HEK293 (cell line): ENCODE measurements at regions not wholly inside any gene's neighbourhood (a gene's known extent, or its start where the extent isn't known, plus 50 kb on each side); places are given as distances from the start of the nearest gene placed in this dataset.

Experiments
- CTCF ChIA-PET: fragments of 350-600 bp; formaldehyde crosslinking; extraction: SDS; loops from one replicate; lab custom pipeline; 2021; ENCODE audit warnings: antibody characterized with exemption; lab: Yijun Ruan, JAX
- POLR2A ChIA-PET: fragments of 300-600 bp; formaldehyde crosslinking; extraction: SDS; loops from one replicate; lab custom pipeline; 2020; ENCODE audit warnings: antibody characterized with exemption, inconsistent platforms; lab: Yijun Ruan, JAX
- H3K27ac ChIP-seq: fragments of 200-500 bp; sonication (Bioruptor generic); 2 replicates; pipeline ENCODE4 v1.5.1; 2014; ENCODE audit warnings: low read depth, low read length, control low read depth, inconsistent platforms; ENCODE audit errors: extremely low read depth
- H3K36me3 ChIP-seq, 2 experiments: fragments of 200-500 bp in 1 of 2; sonication (Bioruptor generic) in 1 of 2; 1 replicate in 1 of 2; 2 replicates in 1 of 2; pipeline ENCODE4 v1.5.1; 2014 to 2017; ENCODE audit warnings: inconsistent platforms in 2 of 2, low read length in 2 of 2; ENCODE audit not compliant: control insufficient read depth in 2 of 2, insufficient read depth in 1 of 2
- H3K4me1 ChIP-seq: fragments of 200-500 bp; sonication (Bioruptor generic); 2 replicates; pipeline ENCODE4 v1.5.1; 2014; ENCODE audit warnings: mild to moderate bottlenecking, low read length, inconsistent platforms; ENCODE audit not compliant: control insufficient read depth, insufficient read depth
- H3K4me3 ChIP-seq: 2 replicates; pipeline ENCODE4 v1.5.1; 2011; ENCODE audit warnings: low read depth, mild to moderate bottlenecking, control low read depth, low read length, moderate library complexity
- H3K9me3 ChIP-seq: fragments of 200-500 bp; sonication (Bioruptor generic); 2 replicates; pipeline ENCODE4 v1.5.1; 2014; ENCODE audit warnings: low read depth, low read length, inconsistent platforms; ENCODE audit not compliant: control insufficient read depth, insufficient read depth
- FEZF1 ChIP-seq: fragments of 450-650 bp; formaldehyde crosslinking; IDR thresholded peaks from 2 replicates; pipeline ENCODE4 v1.5.1; 2016; ENCODE audit warnings: missing biosample characterization, missing genetic modification characterization
- GLIS2 ChIP-seq: fragments of 450-650 bp; formaldehyde crosslinking; IDR thresholded peaks from 2 replicates; pipeline ENCODE4 v1.5.1; 2016; ENCODE audit warnings: missing biosample characterization, missing genetic modification characterization
- HOXD13 ChIP-seq: sonication (generic); formaldehyde crosslinking; IDR thresholded peaks from 2 replicates; pipeline ENCODE4 v1.8.0; 2022; ENCODE audit warnings: missing genetic modification reagents, borderline replicate concordance
- MEIS1 ChIP-seq: sonication (generic); formaldehyde crosslinking; IDR thresholded peaks from 2 replicates; pipeline ENCODE4 v1.8.1; 2022; ENCODE audit warnings: missing genetic modification reagents, mild to moderate bottlenecking, borderline replicate concordance
- SALL2 ChIP-seq: fragments of 450-650 bp; formaldehyde crosslinking; IDR thresholded peaks from 2 replicates; pipeline ENCODE4 v1.5.0; 2017; ENCODE audit warnings: missing biosample characterization, mild to moderate bottlenecking, missing genetic modification characterization, borderline replicate concordance
- SCRT2 ChIP-seq: fragments of 450-650 bp; formaldehyde crosslinking; IDR thresholded peaks from 2 replicates; pipeline ENCODE4 v1.5.1; 2016; ENCODE audit warnings: missing biosample characterization, missing genetic modification characterization
- SP7 ChIP-seq: fragments of 450-650 bp; formaldehyde crosslinking; IDR thresholded peaks from 2 replicates; pipeline ENCODE4 v1.5.1; 2016; ENCODE audit warnings: missing biosample characterization, missing genetic modification characterization
- WT1 ChIP-seq: fragments of 450-650 bp; formaldehyde crosslinking; IDR thresholded peaks from 2 replicates; pipeline ENCODE4 v1.5.1; 2016; ENCODE audit warnings: missing biosample characterization, missing genetic modification characterization
- YY1 ChIP-seq: fragments of 450-650 bp; formaldehyde crosslinking; IDR thresholded peaks from 2 replicates; pipeline ENCODE4 v1.5.1; 2018; ENCODE audit warnings: missing biosample characterization, missing genetic modification characterization
- ZBTB7A ChIP-seq: fragments of 450-650 bp; formaldehyde crosslinking; IDR thresholded peaks from 2 replicates; pipeline ENCODE4 v1.5.1; 2016; ENCODE audit warnings: low read depth, missing biosample characterization, missing genetic modification characterization
- ZNF10 ChIP-seq: fragments of 450-650 bp; formaldehyde crosslinking; IDR thresholded peaks from 2 replicates; pipeline ENCODE4 v1.5.1; 2017; ENCODE audit warnings: missing biosample characterization, missing genetic modification characterization
- ZNF146 ChIP-seq: fragments of 450-650 bp; formaldehyde crosslinking; IDR thresholded peaks from 2 replicates; pipeline ENCODE4 v1.5.1; 2016; ENCODE audit warnings: missing biosample characterization, missing genetic modification characterization
- ZNF19 ChIP-seq: fragments of 450-650 bp; formaldehyde crosslinking; IDR thresholded peaks from 2 replicates; pipeline ENCODE4; 2016; ENCODE audit warnings: missing biosample characterization, missing genetic modification characterization, low read depth
- ZNF239 ChIP-seq: fragments of 450-650 bp; formaldehyde crosslinking; IDR thresholded peaks from 2 replicates; pipeline ENCODE4 v1.5.1; 2016; ENCODE audit warnings: missing biosample characterization, missing genetic modification characterization
- ZNF26 ChIP-seq: fragments of 450-650 bp; formaldehyde crosslinking; IDR thresholded peaks from 2 replicates; pipeline ENCODE4 v1.5.1; 2016; ENCODE audit warnings: missing biosample characterization, missing genetic modification characterization
- ZNF292 ChIP-seq: fragments of 450-650 bp; formaldehyde crosslinking; IDR thresholded peaks from 2 replicates; pipeline ENCODE4 v1.5.1; 2016; ENCODE audit warnings: low read depth, missing biosample characterization, missing genetic modification characterization, borderline replicate concordance
- ZNF302 ChIP-seq: fragments of 450-650 bp; formaldehyde crosslinking; IDR thresholded peaks from 2 replicates; pipeline ENCODE4 v1.5.1; 2016; ENCODE audit warnings: missing biosample characterization, missing genetic modification characterization, low read depth
- ZNF335 ChIP-seq: fragments of 450-650 bp; formaldehyde crosslinking; conservative IDR thresholded peaks from 2 replicates; pipeline ENCODE4 v1.5.1; 2016; ENCODE audit warnings: missing biosample characterization, missing genetic modification characterization
- ZNF560 ChIP-seq: fragments of 450-650 bp; formaldehyde crosslinking; IDR thresholded peaks from 2 replicates; pipeline ENCODE4 v1.5.1; 2017; ENCODE audit warnings: missing biosample characterization, missing genetic modification characterization, borderline replicate concordance
- ZNF571 ChIP-seq: fragments of 450-650 bp; formaldehyde crosslinking; IDR thresholded peaks from 2 replicates; pipeline ENCODE4 v1.5.0; 2017; ENCODE audit warnings: missing biosample characterization, missing genetic modification characterization
- ZNF580 ChIP-seq: fragments of 450-650 bp; formaldehyde crosslinking; IDR thresholded peaks from 2 replicates; pipeline ENCODE4 v1.5.1; 2016; ENCODE audit warnings: missing biosample characterization, missing genetic modification characterization
- ZNF777 ChIP-seq: fragments of 450-650 bp; formaldehyde crosslinking; IDR thresholded peaks from 2 replicates; pipeline ENCODE4 v1.5.1; 2017; ENCODE audit warnings: missing biosample characterization, missing genetic modification characterization, borderline replicate concordance
- ZNF792 ChIP-seq: fragments of 450-650 bp; formaldehyde crosslinking; IDR thresholded peaks from 2 replicates; pipeline ENCODE4 v1.5.1; 2016; ENCODE audit warnings: missing biosample characterization, missing genetic modification characterization
- ZSCAN23 ChIP-seq: fragments of 450-650 bp; formaldehyde crosslinking; IDR thresholded peaks from 2 replicates; pipeline ENCODE4 v1.5.1; 2016; ENCODE audit warnings: missing biosample characterization, missing genetic modification characterization
- TF ChIP-seq, protein P1 (sequence below): fragments of 450-650 bp; formaldehyde crosslinking; IDR thresholded peaks from 2 replicates; pipeline ENCODE4 v1.5.1; 2016; ENCODE audit warnings: missing biosample characterization, missing genetic modification characterization
- TF ChIP-seq, protein P2 (sequence below): fragments of 450-650 bp; formaldehyde crosslinking; IDR thresholded peaks from 2 replicates; pipeline ENCODE4 v1.5.1; 2016; ENCODE audit warnings: missing biosample characterization, missing genetic modification characterization
- TF ChIP-seq, protein P3 (sequence below): fragments of 450-650 bp; formaldehyde crosslinking; IDR thresholded peaks from 2 replicates; pipeline ENCODE4 v1.5.1; 2016; ENCODE audit warnings: missing biosample characterization, missing genetic modification characterization

- Histone ChIP-seq H3K36me3 (no peaks in the 10 kb centered on the region), H3K9me3 (no peaks in the 10 kb centered on the region), H3K4me1 (no peaks in the 10 kb centered on the region; the same call in 1 of the 2 replicates)
- TF ChIP-seq, protein P1, sequence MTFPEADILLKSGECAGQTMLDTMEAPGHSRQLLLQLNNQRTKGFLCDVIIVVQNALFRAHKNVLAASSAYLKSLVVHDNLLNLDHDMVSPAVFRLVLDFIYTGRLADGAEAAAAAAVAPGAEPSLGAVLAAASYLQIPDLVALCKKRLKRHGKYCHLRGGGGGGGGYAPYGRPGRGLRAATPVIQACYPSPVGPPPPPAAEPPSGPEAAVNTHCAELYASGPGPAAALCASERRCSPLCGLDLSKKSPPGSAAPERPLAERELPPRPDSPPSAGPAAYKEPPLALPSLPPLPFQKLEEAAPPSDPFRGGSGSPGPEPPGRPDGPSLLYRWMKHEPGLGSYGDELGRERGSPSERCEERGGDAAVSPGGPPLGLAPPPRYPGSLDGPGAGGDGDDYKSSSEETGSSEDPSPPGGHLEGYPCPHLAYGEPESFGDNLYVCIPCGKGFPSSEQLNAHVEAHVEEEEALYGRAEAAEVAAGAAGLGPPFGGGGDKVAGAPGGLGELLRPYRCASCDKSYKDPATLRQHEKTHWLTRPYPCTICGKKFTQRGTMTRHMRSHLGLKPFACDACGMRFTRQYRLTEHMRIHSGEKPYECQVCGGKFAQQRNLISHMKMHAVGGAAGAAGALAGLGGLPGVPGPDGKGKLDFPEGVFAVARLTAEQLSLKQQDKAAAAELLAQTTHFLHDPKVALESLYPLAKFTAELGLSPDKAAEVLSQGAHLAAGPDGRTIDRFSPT (tag by site-specific recombination): no peak
- TF ChIP-seq, protein P2, sequence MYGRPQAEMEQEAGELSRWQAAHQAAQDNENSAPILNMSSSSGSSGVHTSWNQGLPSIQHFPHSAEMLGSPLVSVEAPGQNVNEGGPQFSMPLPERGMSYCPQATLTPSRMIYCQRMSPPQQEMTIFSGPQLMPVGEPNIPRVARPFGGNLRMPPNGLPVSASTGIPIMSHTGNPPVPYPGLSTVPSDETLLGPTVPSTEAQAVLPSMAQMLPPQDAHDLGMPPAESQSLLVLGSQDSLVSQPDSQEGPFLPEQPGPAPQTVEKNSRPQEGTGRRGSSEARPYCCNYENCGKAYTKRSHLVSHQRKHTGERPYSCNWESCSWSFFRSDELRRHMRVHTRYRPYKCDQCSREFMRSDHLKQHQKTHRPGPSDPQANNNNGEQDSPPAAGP (tag by site-specific recombination): no peak
- TF ChIP-seq FEZF1 (tag by site-specific recombination): no peak
- TF ChIP-seq SP7 (tag by site-specific recombination): no peak
- no peak for TF ChIP-seq ZSCAN23 (tag by site-specific recombination)
- no peak for TF ChIP-seq ZNF19 (tag by site-specific recombination)
- TF ChIP-seq ZNF792 (tag by site-specific recombination): no peak
- no peak for TF ChIP-seq ZNF302 (tag by site-specific recombination)
- TF ChIP-seq ZNF777: no peak
- no peak for TF ChIP-seq ZNF292 (tag by site-specific recombination)
- no peak for TF ChIP-seq ZNF146
- no peak for TF ChIP-seq MEIS1
- TF ChIP-seq ZNF335 (tag by site-specific recombination): no peak
- TF ChIP-seq YY1: no peak
- TF ChIP-seq ZNF580 (tag by site-specific recombination): no peak
- TF ChIP-seq, all 188 proteins: peak for 0
- Histone ChIP-seq H3K4me3 (no peak overlapping the region), H3K27ac (no peak overlapping the region)
- ChIA-PET CTCF (interaction anchor here (1.2 kb wide), 1 partner anchor 10 kb away, joined by 3 read pairs; no protein-coding TSS in a partner anchor), POLR2A (no interaction called here)
These were observed 316.7 kb upstream of the TBL1XR1 start for GRCh38 chr3:177513815-177514610.

- no peak overlapping the region for H3K4me3 ChIP-seq
- H3K27ac ChIP-seq: no peak overlapping the region
- H3K4me1 ChIP-seq: no peaks in the 10 kb centered on the region; the same call in 1 of the 2 replicates
- H3K36me3 ChIP-seq: no peaks in the 10 kb centered on the region
- no peaks in the 10 kb centered on the region for H3K9me3 ChIP-seq
- CTCF ChIA-PET: interaction anchor here (1.2 kb wide), 1 partner anchor 10 kb away, joined by 3 read pairs; no protein-coding TSS in a partner anchor
- POLR2A ChIA-PET: no interaction called here
- TF ChIP-seq SCRT2: no peak
- TF ChIP-seq WT1 (tag by site-specific recombination): no peak
- TF ChIP-seq, protein P3, sequence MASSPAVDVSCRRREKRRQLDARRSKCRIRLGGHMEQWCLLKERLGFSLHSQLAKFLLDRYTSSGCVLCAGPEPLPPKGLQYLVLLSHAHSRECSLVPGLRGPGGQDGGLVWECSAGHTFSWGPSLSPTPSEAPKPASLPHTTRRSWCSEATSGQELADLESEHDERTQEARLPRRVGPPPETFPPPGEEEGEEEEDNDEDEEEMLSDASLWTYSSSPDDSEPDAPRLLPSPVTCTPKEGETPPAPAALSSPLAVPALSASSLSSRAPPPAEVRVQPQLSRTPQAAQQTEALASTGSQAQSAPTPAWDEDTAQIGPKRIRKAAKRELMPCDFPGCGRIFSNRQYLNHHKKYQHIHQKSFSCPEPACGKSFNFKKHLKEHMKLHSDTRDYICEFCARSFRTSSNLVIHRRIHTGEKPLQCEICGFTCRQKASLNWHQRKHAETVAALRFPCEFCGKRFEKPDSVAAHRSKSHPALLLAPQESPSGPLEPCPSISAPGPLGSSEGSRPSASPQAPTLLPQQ (tag by site-specific recombination): no peak
- TF ChIP-seq ZBTB7A (tag by site-specific recombination): no peak
- no peak for TF ChIP-seq HOXD13 (CRISPR knock-in tag)
- no peak for TF ChIP-seq ZNF10 (tag by site-specific recombination)
- TF ChIP-seq ZNF239 (tag by site-specific recombination): no peak
- no peak for TF ChIP-seq ZNF26 (tag by site-specific recombination)
- no peak for TF ChIP-seq SALL2 (tag by site-specific recombination)
- no peak for TF ChIP-seq ZNF571
- no peak for TF ChIP-seq GLIS2 (tag by site-specific recombination)
- TF ChIP-seq ZNF560: no peak
These were observed 317.6 kb upstream of the TBL1XR1 start for GRCh38 chr3:177514611-177515499.
